ENCODE measurements at regions not wholly inside any gene's neighbourhood (a gene's known extent, or its start where the extent isn't known, plus 50 kb on each side); places are given as distances from the start of the nearest gene placed in this dataset.
"Not testable (repeated sequence)": the region's sequence is repeated elsewhere in the genome, so short reads cannot be mapped to it uniquely, and the experiment has no call there.

DNA sequence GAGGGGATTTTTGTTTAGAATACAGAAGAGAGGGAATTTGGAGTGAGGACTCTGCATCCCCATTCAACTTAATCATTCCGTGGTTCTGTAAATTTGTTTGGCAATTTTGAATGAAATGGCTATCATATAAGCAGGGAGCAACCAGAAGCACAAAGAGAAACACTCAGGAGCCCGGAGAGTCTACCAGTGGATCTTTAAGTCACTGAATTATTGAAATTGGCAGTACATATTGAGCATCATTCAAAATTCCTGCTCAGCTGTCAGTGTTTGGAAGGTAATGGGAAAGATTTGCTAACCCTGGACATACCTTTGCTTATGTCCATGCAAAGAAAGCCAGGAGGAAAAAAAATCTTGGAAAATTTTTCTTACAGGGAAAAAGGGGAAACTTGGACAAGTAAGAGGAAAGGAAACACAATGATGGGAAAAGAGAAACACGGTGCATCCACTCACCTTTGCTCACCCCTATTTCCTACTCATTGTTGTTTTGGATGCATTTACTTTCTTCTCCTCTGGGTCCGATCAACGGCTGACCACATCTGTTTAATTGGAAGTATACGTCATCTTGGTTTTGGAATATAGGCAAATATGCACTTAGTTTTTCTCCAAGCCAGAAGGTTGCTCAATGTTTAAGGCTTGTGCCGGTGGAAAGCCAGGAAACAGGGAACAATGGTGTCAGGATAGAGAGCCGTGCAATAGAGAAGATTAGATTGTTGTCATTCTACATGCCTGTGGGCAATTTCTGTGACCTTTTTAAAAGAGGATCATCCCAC is 243.0 kb upstream of the LYPLAL1 start:
- Mint-ChIP-seq H3K9me3 (peaks cover 7% of the 10 kb centered on the region), H3K36me3 (ENCODE audit: low read depth) (peaks cover 4% of the 10 kb centered on the region), H3K27ac (no peak overlapping the region), H3K27me3 (ENCODE audit: low read depth) (no peaks in the 10 kb centered on the region), H3K4me1 (peaks cover 17% of the 10 kb centered on the region), H3K4me3 (no peak overlapping the region)
- TF ChIP-seq, protein P1, sequence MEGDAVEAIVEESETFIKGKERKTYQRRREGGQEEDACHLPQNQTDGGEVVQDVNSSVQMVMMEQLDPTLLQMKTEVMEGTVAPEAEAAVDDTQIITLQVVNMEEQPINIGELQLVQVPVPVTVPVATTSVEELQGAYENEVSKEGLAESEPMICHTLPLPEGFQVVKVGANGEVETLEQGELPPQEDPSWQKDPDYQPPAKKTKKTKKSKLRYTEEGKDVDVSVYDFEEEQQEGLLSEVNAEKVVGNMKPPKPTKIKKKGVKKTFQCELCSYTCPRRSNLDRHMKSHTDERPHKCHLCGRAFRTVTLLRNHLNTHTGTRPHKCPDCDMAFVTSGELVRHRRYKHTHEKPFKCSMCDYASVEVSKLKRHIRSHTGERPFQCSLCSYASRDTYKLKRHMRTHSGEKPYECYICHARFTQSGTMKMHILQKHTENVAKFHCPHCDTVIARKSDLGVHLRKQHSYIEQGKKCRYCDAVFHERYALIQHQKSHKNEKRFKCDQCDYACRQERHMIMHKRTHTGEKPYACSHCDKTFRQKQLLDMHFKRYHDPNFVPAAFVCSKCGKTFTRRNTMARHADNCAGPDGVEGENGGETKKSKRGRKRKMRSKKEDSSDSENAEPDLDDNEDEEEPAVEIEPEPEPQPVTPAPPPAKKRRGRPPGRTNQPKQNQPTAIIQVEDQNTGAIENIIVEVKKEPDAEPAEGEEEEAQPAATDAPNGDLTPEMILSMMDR (IDR thresholded peaks at IDR 0.05; ENCODE audit: unreplicated experiment in 3 of 3), result no peak

DNA sequence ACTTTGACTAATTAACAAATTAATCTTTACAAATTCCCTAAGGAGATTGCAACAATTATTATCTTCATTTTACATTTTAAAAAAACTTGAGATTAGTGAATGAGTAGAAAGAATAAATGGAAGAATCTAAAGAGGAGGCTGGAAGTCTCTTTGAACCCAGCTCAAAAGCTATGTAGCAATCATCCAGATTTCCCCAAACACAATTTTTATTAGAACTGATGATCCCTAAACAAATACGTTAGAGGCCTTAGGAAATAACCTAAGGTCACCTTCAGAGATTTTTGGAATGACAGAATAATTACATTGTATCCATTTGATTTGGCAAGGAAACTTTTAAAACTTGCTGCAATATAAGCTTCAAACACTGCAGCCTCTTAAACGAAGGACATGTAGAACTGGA is 242.4 kb upstream of the LYPLAL1 start:
- Mint-ChIP-seq H3K9me3 (peaks cover 14% of the 10 kb centered on the region), H3K27ac (no peak overlapping the region), H3K36me3 (ENCODE audit: low read depth) (peaks cover 8% of the 10 kb centered on the region), H3K4me3 (no peak overlapping the region), H3K4me1 (peaks cover 10% of the 10 kb centered on the region), H3K27me3 (ENCODE audit: low read depth) (no peaks in the 10 kb centered on the region)
- TF ChIP-seq, protein P1 (IDR thresholded peaks at IDR 0.05; ENCODE audit: unreplicated experiment in 3 of 3), result no peak

DNA sequence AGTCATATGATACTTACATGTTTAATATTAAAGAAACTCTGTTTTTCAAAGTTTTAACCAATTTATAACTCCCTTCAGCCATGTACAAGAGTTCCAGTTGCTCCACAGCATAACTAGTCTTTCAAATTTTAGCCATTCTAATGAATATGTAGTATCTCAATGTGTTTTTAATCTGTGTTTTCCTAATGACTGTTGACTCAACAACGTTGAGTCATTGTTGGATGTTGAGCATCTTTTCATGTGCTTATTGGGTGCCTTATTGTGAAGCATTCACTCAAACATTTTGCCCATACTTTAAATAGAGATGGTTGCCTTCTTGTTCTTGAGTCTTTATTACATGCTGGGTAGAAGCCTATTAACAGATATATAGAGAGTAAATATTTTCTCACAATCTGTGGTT is 240.2 kb upstream of the LYPLAL1 start:
- H3K9me3 Mint-ChIP-seq, result peaks cover 23% of the 10 kb centered on the region
- H3K4me3 Mint-ChIP-seq, result no peak overlapping the region
- H3K4me1 Mint-ChIP-seq, result peaks cover 9% of the 10 kb centered on the region
- peaks cover 8% of the 10 kb centered on the region for H3K36me3 Mint-ChIP-seq (ENCODE audit: low read depth)
- TF ChIP-seq, protein P1 (IDR thresholded peaks at IDR 0.05; ENCODE audit: unreplicated experiment in 3 of 3), result no peak
- no peaks in the 10 kb centered on the region for H3K27me3 Mint-ChIP-seq (ENCODE audit: low read depth)
- no peak overlapping the region for H3K27ac Mint-ChIP-seq

DNA sequence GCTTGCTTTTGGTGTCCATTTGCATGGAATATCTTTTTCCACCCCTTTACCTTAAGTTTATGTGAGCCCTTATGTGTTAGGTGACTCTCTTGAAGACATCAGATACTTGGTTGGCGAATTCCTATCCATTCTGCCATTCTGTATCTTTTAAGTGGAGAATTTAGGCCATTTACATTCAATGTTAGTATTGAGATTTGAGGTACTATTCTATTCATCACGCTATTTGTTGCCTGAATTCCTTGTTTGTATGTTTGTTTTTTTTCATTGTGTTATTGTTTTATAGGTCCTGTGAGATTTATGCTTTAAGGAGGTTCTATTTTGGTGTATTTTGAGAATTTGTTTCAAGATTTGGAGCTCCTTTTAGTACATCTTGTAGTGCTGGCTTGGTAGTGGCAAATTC is 238.3 kb upstream of the LYPLAL1 start:
- H3K27ac Mint-ChIP-seq; H3K4me3 Mint-ChIP-seq; H3K4me1 Mint-ChIP-seq; H3K27me3 Mint-ChIP-seq (ENCODE audit: low read depth): not testable (repeated sequence)
- H3K9me3 Mint-ChIP-seq, result peaks cover 35% of the 10 kb centered on the region
- H3K36me3 Mint-ChIP-seq (ENCODE audit: low read depth), result peaks cover 14% of the 10 kb centered on the region

DNA sequence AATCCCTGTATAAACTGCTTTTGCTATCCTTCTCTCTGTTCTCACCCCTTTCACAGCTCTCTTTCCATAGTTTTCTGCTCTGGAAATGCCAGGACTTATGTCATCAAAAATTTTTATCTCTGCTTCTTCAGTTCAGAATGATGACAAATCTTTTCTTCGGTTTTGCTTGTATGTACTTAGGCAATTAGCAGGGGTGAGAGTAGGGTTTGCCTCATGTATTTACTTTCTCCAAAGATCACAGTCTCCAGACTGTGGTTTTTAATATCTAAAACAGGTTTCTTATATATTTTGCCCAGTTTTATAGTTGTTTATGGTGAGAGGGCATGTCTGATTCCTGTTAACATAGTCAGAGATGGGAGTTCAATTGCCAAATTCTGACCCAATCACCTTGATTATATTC is 235.4 kb upstream of the LYPLAL1 start:
- no peaks in the 10 kb centered on the region for H3K4me1 Mint-ChIP-seq
- no peak overlapping the region for H3K27ac Mint-ChIP-seq
- no peaks in the 10 kb centered on the region for H3K27me3 Mint-ChIP-seq (ENCODE audit: low read depth)
- peaks cover 14% of the 10 kb centered on the region for H3K36me3 Mint-ChIP-seq (ENCODE audit: low read depth)
- TF ChIP-seq, protein P1 (IDR thresholded peaks at IDR 0.05; ENCODE audit: unreplicated experiment in 3 of 3), result no peak
- H3K9me3 Mint-ChIP-seq, result peaks cover 43% of the 10 kb centered on the region
- no peak overlapping the region for H3K4me3 Mint-ChIP-seq

DNA sequence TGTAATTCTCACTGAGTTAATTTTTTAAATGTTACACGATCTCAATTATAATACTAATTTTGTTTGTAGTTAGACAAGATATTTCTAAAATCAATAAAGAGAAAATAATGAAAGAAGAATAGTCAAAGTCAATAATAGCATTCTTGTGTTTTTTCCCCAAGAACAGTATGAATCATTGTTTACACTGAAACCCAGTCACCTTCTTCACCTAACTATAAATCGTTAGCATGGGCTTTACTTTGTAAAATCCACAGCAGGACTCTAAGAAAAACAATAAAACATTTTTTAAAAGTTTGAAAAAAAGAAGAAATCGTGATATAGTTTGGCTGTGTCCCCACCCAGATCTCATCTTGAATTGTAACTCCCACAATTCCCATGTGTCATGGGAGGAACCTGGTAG is 234.6 kb upstream of the LYPLAL1 start:
- H3K36me3 Mint-ChIP-seq (ENCODE audit: low read depth), result peaks cover 14% of the 10 kb centered on the region
- H3K9me3 Mint-ChIP-seq, result peaks cover 43% of the 10 kb centered on the region
- no peaks in the 10 kb centered on the region for H3K4me1 Mint-ChIP-seq
- TF ChIP-seq, protein P1 (IDR thresholded peaks at IDR 0.05; ENCODE audit: unreplicated experiment in 3 of 3), result no peak
- H3K27me3 Mint-ChIP-seq (ENCODE audit: low read depth), result no peaks in the 10 kb centered on the region
- H3K4me3 Mint-ChIP-seq, result no peak overlapping the region
- no peak overlapping the region for H3K27ac Mint-ChIP-seq

Measured in nephron (organoid).